ENCODE measurements at regions not wholly inside any gene's neighbourhood (a gene's known extent, or its start where the extent isn't known, plus 50 kb on each side); places are given as distances from the start of the nearest gene placed in this dataset.
"Not testable (repeated sequence)": the region's sequence is repeated elsewhere in the genome, so short reads cannot be mapped to it uniquely, and the experiment has no call there.

GRCh38 chr13:54091884-54092283 lies 1063.3 kb downstream of the OLFM4 start:
- peaks cover 16% of the 10 kb centered on the region for H3K9me3 Mint-ChIP-seq (ENCODE audit: low read depth)
- H3K4me3 Mint-ChIP-seq (ENCODE audit: low read depth) = no peak overlapping the region
- no peak overlapping the region for H3K27ac Mint-ChIP-seq
- no peaks in the 10 kb centered on the region for H3K27me3 Mint-ChIP-seq
- no peak for TF ChIP-seq CTCF (IDR thresholded peaks at IDR 0.05; ENCODE audit: unreplicated experiment)
- DNase-seq (ENCODE audit: low spot score, unreplicated experiment) = no peak
- H3K4me1 Mint-ChIP-seq (ENCODE audit: low read depth) = no peaks in the 10 kb centered on the region
- H3K36me3 Mint-ChIP-seq (ENCODE audit: insufficient read depth) = no peaks in the 10 kb centered on the region

- TF ChIP-seq CTCF (IDR thresholded peaks at IDR 0.05; ENCODE audit: unreplicated experiment) = no peak
- Mint-ChIP-seq H3K36me3 (ENCODE audit: insufficient read depth) (no peaks in the 10 kb centered on the region), H3K27me3 (no peaks in the 10 kb centered on the region)
Measured at GRCh38 chr13:54092686-54093085, 1064.1 kb downstream of the OLFM4 start.

GRCh38 chr13:54110597-54110996 lies 1082.0 kb downstream of the OLFM4 start:
- no peak overlapping the region for H3K27ac Mint-ChIP-seq

More at GRCh38 chr13:54092686-54093085, 1064.1 kb downstream of the OLFM4 start:
- H3K9me3 Mint-ChIP-seq (ENCODE audit: low read depth) = peaks cover 16% of the 10 kb centered on the region
- no peaks in the 10 kb centered on the region for H3K4me1 Mint-ChIP-seq (ENCODE audit: low read depth)
- no peak overlapping the region for H3K27ac Mint-ChIP-seq
- DNase-seq (ENCODE audit: low spot score, unreplicated experiment) = no peak
- H3K4me3 Mint-ChIP-seq (ENCODE audit: low read depth) = no peak overlapping the region

GRCh38 chr13:54124700-54125099 lies 1096.1 kb downstream of the OLFM4 start:
- no peaks in the 10 kb centered on the region for H3K36me3 Mint-ChIP-seq (ENCODE audit: insufficient read depth)
- peaks cover 13% of the 10 kb centered on the region for H3K4me1 Mint-ChIP-seq (ENCODE audit: low read depth)
- peaks cover under 1% of the 10 kb centered on the region for H3K27me3 Mint-ChIP-seq
- H3K4me3 Mint-ChIP-seq (ENCODE audit: low read depth) = no peak overlapping the region
- H3K9me3 Mint-ChIP-seq (ENCODE audit: low read depth) = no peaks in the 10 kb centered on the region
- no peak overlapping the region for H3K27ac Mint-ChIP-seq
- TF ChIP-seq CTCF (IDR thresholded peaks at IDR 0.05; ENCODE audit: unreplicated experiment) = no peak
- DNase-seq (ENCODE audit: low spot score, unreplicated experiment) = no peak

More at GRCh38 chr13:54110597-54110996, 1082.0 kb downstream of the OLFM4 start:
- TF ChIP-seq CTCF (IDR thresholded peaks at IDR 0.05; ENCODE audit: unreplicated experiment) = no peak
- H3K4me3 Mint-ChIP-seq (ENCODE audit: low read depth) = no peak overlapping the region
- H3K4me1 Mint-ChIP-seq (ENCODE audit: low read depth) = no peaks in the 10 kb centered on the region
- DNase-seq (ENCODE audit: low spot score, unreplicated experiment) = no peak
- no peaks in the 10 kb centered on the region for H3K27me3 Mint-ChIP-seq
- no peaks in the 10 kb centered on the region for H3K36me3 Mint-ChIP-seq (ENCODE audit: insufficient read depth)
- no peaks in the 10 kb centered on the region for H3K9me3 Mint-ChIP-seq (ENCODE audit: low read depth)

- H3K9me3 Mint-ChIP-seq (ENCODE audit: low read depth); H3K27ac Mint-ChIP-seq; H3K36me3 Mint-ChIP-seq (ENCODE audit: insufficient read depth); H3K4me3 Mint-ChIP-seq (ENCODE audit: low read depth); DNase-seq (ENCODE audit: low spot score, unreplicated experiment): not testable (repeated sequence)
- Mint-ChIP-seq H3K27me3 (peaks cover 36% of the 10 kb centered on the region), H3K4me1 (ENCODE audit: low read depth) (peaks cover 13% of the 10 kb centered on the region)
Measured at GRCh38 chr13:54130931-54131330, 1102.3 kb downstream of the OLFM4 start.

- Mint-ChIP-seq H3K27me3 (peaks cover 36% of the 10 kb centered on the region), H3K4me1 (ENCODE audit: low read depth) (peaks cover 13% of the 10 kb centered on the region)
- H3K9me3 Mint-ChIP-seq (ENCODE audit: low read depth); H3K4me3 Mint-ChIP-seq (ENCODE audit: low read depth); DNase-seq (ENCODE audit: low spot score, unreplicated experiment); H3K27ac Mint-ChIP-seq; H3K36me3 Mint-ChIP-seq (ENCODE audit: insufficient read depth): not testable (repeated sequence)
Measured at GRCh38 chr13:54131433-54131832, 1102.8 kb downstream of the OLFM4 start.

- H3K9me3 Mint-ChIP-seq (ENCODE audit: low read depth); H3K36me3 Mint-ChIP-seq (ENCODE audit: insufficient read depth); H3K4me3 Mint-ChIP-seq (ENCODE audit: low read depth); DNase-seq (ENCODE audit: low spot score, unreplicated experiment); H3K4me1 Mint-ChIP-seq (ENCODE audit: low read depth); H3K27ac Mint-ChIP-seq: not testable (repeated sequence)
- peaks cover 36% of the 10 kb centered on the region for H3K27me3 Mint-ChIP-seq
Measured at GRCh38 chr13:54132127-54132526, 1103.5 kb downstream of the OLFM4 start.

GRCh38 chr13:54132720-54133119 lies 1104.1 kb downstream of the OLFM4 start:
- DNase-seq (ENCODE audit: low spot score, unreplicated experiment); H3K4me3 Mint-ChIP-seq (ENCODE audit: low read depth); H3K9me3 Mint-ChIP-seq (ENCODE audit: low read depth); H3K36me3 Mint-ChIP-seq (ENCODE audit: insufficient read depth); H3K4me1 Mint-ChIP-seq (ENCODE audit: low read depth); H3K27ac Mint-ChIP-seq: not testable (repeated sequence)
- peaks cover 36% of the 10 kb centered on the region for H3K27me3 Mint-ChIP-seq
